ENCODE measurements at regions not wholly inside any gene's neighbourhood (a gene's known extent, or its start where the extent isn't known, plus 50 kb on each side); places are given as distances from the start of the nearest gene placed in this dataset.

DNA sequence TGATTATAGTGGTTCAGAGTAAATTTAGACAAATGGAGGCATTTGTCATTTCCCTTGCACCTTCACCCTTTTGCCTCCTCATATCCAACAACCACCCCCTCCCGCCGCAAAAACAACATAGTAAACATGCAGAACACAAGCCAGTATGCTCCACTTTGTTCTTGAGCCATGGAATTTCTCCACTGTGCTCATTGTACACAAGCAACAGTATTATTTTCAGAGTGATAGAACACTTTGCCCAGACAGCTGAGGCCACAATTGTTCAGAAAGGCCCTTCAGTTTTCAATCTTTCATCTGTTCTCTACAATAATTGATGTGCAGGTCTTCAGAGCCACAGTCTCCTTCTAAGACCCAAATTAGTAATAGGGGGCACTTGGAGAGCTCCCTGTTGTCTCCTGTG lies 272.8 kb upstream of the SLC30A5 start (continued):
- TF ChIP-seq EGR1 (IDR thresholded peaks at IDR 0.05; ENCODE audit: low read depth) (no peak), EZH2phosphoT487 (IDR thresholded peaks at IDR 0.05; ENCODE audit: borderline replicate concordance) (no peak)
- TF ChIP-seq, protein P1, sequence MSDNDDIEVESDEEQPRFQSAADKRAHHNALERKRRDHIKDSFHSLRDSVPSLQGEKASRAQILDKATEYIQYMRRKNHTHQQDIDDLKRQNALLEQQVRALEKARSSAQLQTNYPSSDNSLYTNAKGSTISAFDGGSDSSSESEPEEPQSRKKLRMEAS (IDR thresholded peaks at IDR 0.05), result no peak

DNA sequence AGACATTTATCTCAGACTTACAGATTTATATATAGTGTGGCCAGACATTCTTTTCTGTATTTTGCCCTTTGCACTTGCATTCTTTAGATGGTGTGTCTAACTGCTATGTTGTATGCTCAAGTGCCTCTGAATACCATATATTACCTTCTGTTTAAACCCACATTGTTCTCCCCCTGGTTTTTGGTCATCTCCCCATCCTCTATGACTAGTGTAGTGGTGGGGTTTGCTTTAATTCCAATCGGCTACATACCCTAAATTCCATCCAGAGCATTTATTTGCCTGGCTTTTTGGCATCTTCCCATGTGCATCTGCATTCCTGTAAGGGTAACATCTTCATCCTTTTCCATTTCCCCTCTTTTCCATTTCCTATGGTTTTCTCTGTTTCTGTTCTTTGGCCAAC lies 271.0 kb upstream of the SLC30A5 start:
- H3K4me1 ChIP-seq (ENCODE audit: control insufficient read depth in 1 of 2, insufficient read depth in 2 of 2, low read length in 2 of 2), result no peaks in the 10 kb centered on the region
- no peak overlapping the region for H3K4me2 ChIP-seq (ENCODE audit: low read length)
- intact Hi-C loops (cut with micrococcal nuclease), result no loop called here
- H3K4me3 ChIP-seq (replicated peaks in 1 of 2; ENCODE audit: low read depth in 1 of 2, low read length in 2 of 2), result no peak overlapping the region
- no peaks in the 10 kb centered on the region for H3K9me3 ChIP-seq (ENCODE audit: control insufficient read depth in 1 of 2, insufficient read depth in 1 of 2, low read depth in 1 of 2, low read length in 2 of 2)
- ChIA-PET POLR2A (no interaction called here), CTCF (no interaction called here), RAD21 (ENCODE audit: low non-redundant PET in 1 of 2, low total read pairs in 2 of 2, uncharacterized antibody in 2 of 2, unreplicated experiment in 2 of 2) (no interaction called here)
- no peak overlapping the region for H2AFZ ChIP-seq (ENCODE audit: low read depth, low read length, poor library complexity, severe bottlenecking)
- H4K20me1 ChIP-seq (ENCODE audit: insufficient read depth), result no peaks in the 10 kb centered on the region
- no peak overlapping the region for H3K27ac ChIP-seq (ENCODE audit: low read depth, low read length)
- H3K36me3 ChIP-seq (ENCODE audit: control insufficient read depth in 1 of 2, insufficient read depth in 2 of 2, low read length in 2 of 2), result no peaks in the 10 kb centered on the region
- no TSS peak for BruUV-seq (replicated peaks)
- DNase-seq (ENCODE audit: low read depth, low spot score) (no peak), ATAC-seq (no peak)
- no peak overlapping the region for H3K9ac ChIP-seq (ENCODE audit: low read length)
- H3K79me2 ChIP-seq (ENCODE audit: insufficient read depth, low read length), result no peaks in the 10 kb centered on the region
- no peaks in the 10 kb centered on the region for H3K9me2 ChIP-seq (ENCODE audit: insufficient read depth)
- no peak for TF ChIP-seq EGR1 (IDR thresholded peaks at IDR 0.05; ENCODE audit: low read depth)
- H3K27me3 ChIP-seq (ENCODE audit: insufficient read depth, low read length), result no peaks in the 10 kb centered on the region; the same call in 1 of the 2 replicates

DNA sequence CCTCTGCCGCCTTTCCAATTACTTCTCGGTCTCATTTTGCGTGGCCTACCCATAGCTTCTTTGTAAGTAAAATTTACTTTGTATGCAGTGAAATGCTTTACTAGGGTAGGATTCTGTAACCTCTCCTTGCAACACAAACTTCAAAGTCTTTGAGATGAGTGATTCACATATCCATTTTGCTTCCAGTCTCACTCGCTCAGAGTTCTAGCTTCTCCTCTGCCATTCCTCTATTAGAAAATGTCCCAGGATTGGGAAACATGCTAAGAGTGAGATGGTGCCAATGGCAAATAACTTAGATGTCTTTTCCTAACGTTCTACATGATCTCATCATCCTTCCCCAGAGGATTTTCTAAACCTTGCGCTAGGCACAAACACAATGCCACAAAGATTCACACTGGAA lies 270.5 kb upstream of the SLC30A5 start:
- RAD21 ChIA-PET (ENCODE audit: low non-redundant PET in 1 of 2, low total read pairs in 2 of 2, uncharacterized antibody in 2 of 2, unreplicated experiment in 2 of 2), result no interaction called here
- no peaks in the 10 kb centered on the region for H3K79me2 ChIP-seq (ENCODE audit: insufficient read depth, low read length)
- BruUV-seq (replicated peaks), result no TSS peak

More for the DNA sequence above, 270.5 kb upstream of the SLC30A5 start:
- H3K4me3 ChIP-seq (replicated peaks in 1 of 2; ENCODE audit: low read depth in 1 of 2, low read length in 2 of 2), result no peak overlapping the region
- DNase-seq (ENCODE audit: low read depth, low spot score), result no peak
- no peak overlapping the region for H3K27ac ChIP-seq (ENCODE audit: low read depth, low read length)
- H3K4me2 ChIP-seq (ENCODE audit: low read length), result no peak overlapping the region
- H3K9me3 ChIP-seq (ENCODE audit: control insufficient read depth in 1 of 2, insufficient read depth in 1 of 2, low read depth in 1 of 2, low read length in 2 of 2), result no peaks in the 10 kb centered on the region
- no peak for ATAC-seq
- CTCF ChIA-PET, result no interaction called here
- TF ChIP-seq FOSL1 (IDR thresholded peaks at IDR 0.05; ENCODE audit: low read depth) (no peak), RAD21 (IDR thresholded peaks at IDR 0.05; ENCODE audit: low read depth) (no peak), YY1 (IDR thresholded peaks at IDR 0.05; ENCODE audit: extremely low read depth, insufficient replicate concordance, low read depth, low read length) (no peak), ZFX (IDR thresholded peaks at IDR 0.05) (no peak), ELF1 (IDR thresholded peaks at IDR 0.05; ENCODE audit: borderline replicate concordance, low read depth) (no peak), ZNF274 (IDR thresholded peaks at IDR 0.05; ENCODE audit: low read depth, low read length) (no peak), SRF (IDR thresholded peaks at IDR 0.05; ENCODE audit: low read depth) (no peak), TCF7L2 (IDR thresholded peaks at IDR 0.05; ENCODE audit: borderline replicate concordance, extremely low read depth, insufficient read depth, insufficient read length) (no peak), POLR2A (IDR thresholded peaks at IDR 0.05; ENCODE audit: borderline replicate concordance, extremely low read depth, insufficient read depth, insufficient read length) (no peak), SP1 (IDR thresholded peaks at IDR 0.05; ENCODE audit: low read depth) (no peak), CEBPB (IDR thresholded peaks at IDR 0.05; ENCODE audit: low read depth) (no peak), EGR1 (IDR thresholded peaks at IDR 0.05; ENCODE audit: low read depth) (no peak), CBX3 (IDR thresholded peaks at IDR 0.05; ENCODE audit: low read depth) (no peak), JUND (IDR thresholded peaks at IDR 0.05) (no peak)
- TF ChIP-seq, protein P2, sequence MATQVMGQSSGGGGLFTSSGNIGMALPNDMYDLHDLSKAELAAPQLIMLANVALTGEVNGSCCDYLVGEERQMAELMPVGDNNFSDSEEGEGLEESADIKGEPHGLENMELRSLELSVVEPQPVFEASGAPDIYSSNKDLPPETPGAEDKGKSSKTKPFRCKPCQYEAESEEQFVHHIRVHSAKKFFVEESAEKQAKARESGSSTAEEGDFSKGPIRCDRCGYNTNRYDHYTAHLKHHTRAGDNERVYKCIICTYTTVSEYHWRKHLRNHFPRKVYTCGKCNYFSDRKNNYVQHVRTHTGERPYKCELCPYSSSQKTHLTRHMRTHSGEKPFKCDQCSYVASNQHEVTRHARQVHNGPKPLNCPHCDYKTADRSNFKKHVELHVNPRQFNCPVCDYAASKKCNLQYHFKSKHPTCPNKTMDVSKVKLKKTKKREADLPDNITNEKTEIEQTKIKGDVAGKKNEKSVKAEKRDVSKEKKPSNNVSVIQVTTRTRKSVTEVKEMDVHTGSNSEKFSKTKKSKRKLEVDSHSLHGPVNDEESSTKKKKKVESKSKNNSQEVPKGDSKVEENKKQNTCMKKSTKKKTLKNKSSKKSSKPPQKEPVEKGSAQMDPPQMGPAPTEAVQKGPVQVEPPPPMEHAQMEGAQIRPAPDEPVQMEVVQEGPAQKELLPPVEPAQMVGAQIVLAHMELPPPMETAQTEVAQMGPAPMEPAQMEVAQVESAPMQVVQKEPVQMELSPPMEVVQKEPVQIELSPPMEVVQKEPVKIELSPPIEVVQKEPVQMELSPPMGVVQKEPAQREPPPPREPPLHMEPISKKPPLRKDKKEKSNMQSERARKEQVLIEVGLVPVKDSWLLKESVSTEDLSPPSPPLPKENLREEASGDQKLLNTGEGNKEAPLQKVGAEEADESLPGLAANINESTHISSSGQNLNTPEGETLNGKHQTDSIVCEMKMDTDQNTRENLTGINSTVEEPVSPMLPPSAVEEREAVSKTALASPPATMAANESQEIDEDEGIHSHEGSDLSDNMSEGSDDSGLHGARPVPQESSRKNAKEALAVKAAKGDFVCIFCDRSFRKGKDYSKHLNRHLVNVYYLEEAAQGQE (IDR thresholded peaks at IDR 0.05; ENCODE audit: low read depth), result no peak
- H3K9ac ChIP-seq (ENCODE audit: low read length), result no peak overlapping the region
- H3K9me2 ChIP-seq (ENCODE audit: insufficient read depth), result no peaks in the 10 kb centered on the region
- POLR2A ChIA-PET, result no interaction called here
- H3K4me1 ChIP-seq (ENCODE audit: control insufficient read depth in 1 of 2, insufficient read depth in 2 of 2, low read length in 2 of 2), result no peaks in the 10 kb centered on the region
- H3K27me3 ChIP-seq (ENCODE audit: insufficient read depth, low read length), result no peaks in the 10 kb centered on the region; the same call in 1 of the 2 replicates
- no peaks in the 10 kb centered on the region for H4K20me1 ChIP-seq (ENCODE audit: insufficient read depth)
- no peak overlapping the region for H2AFZ ChIP-seq (ENCODE audit: low read depth, low read length, poor library complexity, severe bottlenecking)
- H3K36me3 ChIP-seq (ENCODE audit: control insufficient read depth in 1 of 2, insufficient read depth in 2 of 2, low read length in 2 of 2), result no peaks in the 10 kb centered on the region
- intact Hi-C loops (cut with micrococcal nuclease), result no loop called here

Measured in HCT116 (cell line).